GM12874 (cell line): ENCODE measurements at regions not wholly inside any gene's neighbourhood (a gene's known extent, or its start where the extent isn't known, plus 50 kb on each side); places are given as distances from the start of the nearest gene placed in this dataset.

Experiments used
- CTCF ChIP-seq: IDR thresholded peaks from 2 replicates; pipeline ENCODE4 v1.5.1; 2011; ENCODE audit warnings: low read depth, mild to moderate bottlenecking, control low read depth, low read length, moderate library complexity; ENCODE audit not compliant: insufficient read depth

- TF ChIP-seq CTCF = no peak
Measured at GRCh38 chr7:106444068-106444655, 159.4 kb upstream of the NAMPT start.

- TF ChIP-seq CTCF = no peak
Measured at GRCh38 chr7:106443156-106443555, 158.4 kb upstream of the NAMPT start.

- no peak for TF ChIP-seq CTCF
Measured at GRCh38 chr7:106442476-106442875, 157.7 kb upstream of the NAMPT start.

GRCh38 chr7:106433377-106433776 is 148.6 kb upstream of the NAMPT start:
- TF ChIP-seq CTCF = no peak

- no peak for TF ChIP-seq CTCF
Measured at GRCh38 chr7:106430535-106431455, 146.0 kb upstream of the NAMPT start.

- no peak for TF ChIP-seq CTCF
Measured at GRCh38 chr7:106430103-106430502, 145.3 kb upstream of the NAMPT start.

- no peak for TF ChIP-seq CTCF
Measured at GRCh38 chr7:106426803-106427202, 142.0 kb upstream of the NAMPT start.
